ENCODE measurements at regions not wholly inside any gene's neighbourhood (a gene's known extent, or its start where the extent isn't known, plus 50 kb on each side); places are given as distances from the start of the nearest gene placed in this dataset.

DNA sequence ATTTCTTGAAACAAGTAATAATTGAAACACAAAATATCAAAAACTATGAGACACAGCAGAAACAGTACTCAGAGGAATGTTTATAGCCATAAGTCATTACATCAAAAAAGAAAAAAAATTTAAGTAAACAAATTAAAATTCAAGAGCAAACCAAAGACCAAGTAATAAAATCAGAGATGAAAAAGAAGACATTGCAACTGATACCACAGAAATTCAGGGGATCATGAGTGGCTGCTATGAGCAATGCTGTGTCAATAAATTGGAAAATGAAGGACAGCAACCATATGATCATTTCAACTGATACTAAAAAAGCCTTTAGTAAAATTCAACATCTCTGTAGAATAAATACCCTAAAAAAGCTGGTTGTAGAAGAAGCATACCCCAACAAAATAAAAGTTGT lies 644.1 kb upstream of the BCHE start:
- ATAC-seq, result no peak
- CTCF ChIA-PET, result no interaction called here
- Histone ChIP-seq H3K27ac (ENCODE audit: low read length) (no peak overlapping the region), H3K4me1 (ENCODE audit: control insufficient read depth, insufficient read depth, low read length) (no peaks in the 10 kb centered on the region), H3K9me3 (ENCODE audit: control insufficient read depth, insufficient read depth, low read depth, low read length) (no peaks in the 10 kb centered on the region; the same call in 1 of the 2 replicates), H3K27me3 (ENCODE audit: control insufficient read depth, insufficient read depth, low read length) (no peaks in the 10 kb centered on the region), H3K4me3 (ENCODE audit: low read depth in 2 of 2, low read length in 2 of 2) (no peak overlapping the region), H3K36me3 (ENCODE audit: control insufficient read depth, insufficient read depth, low read length) (no peaks in the 10 kb centered on the region)
- intact Hi-C loops (cut with micrococcal nuclease; ENCODE audit: unreplicated experiment) (no loop called here), in situ Hi-C loops (cut with HindIII; ENCODE audit: low pct_unique_long_range_greater_than_20kb, low sequenced_read_pairs) (no loop called here)
- no peak for DNase-seq (ENCODE audit: low read depth, low spot score)
- POLR2A ChIA-PET, result no interaction called here
- BruUV-seq (replicated peaks), result no TSS peak
- TF ChIP-seq, protein P1, sequence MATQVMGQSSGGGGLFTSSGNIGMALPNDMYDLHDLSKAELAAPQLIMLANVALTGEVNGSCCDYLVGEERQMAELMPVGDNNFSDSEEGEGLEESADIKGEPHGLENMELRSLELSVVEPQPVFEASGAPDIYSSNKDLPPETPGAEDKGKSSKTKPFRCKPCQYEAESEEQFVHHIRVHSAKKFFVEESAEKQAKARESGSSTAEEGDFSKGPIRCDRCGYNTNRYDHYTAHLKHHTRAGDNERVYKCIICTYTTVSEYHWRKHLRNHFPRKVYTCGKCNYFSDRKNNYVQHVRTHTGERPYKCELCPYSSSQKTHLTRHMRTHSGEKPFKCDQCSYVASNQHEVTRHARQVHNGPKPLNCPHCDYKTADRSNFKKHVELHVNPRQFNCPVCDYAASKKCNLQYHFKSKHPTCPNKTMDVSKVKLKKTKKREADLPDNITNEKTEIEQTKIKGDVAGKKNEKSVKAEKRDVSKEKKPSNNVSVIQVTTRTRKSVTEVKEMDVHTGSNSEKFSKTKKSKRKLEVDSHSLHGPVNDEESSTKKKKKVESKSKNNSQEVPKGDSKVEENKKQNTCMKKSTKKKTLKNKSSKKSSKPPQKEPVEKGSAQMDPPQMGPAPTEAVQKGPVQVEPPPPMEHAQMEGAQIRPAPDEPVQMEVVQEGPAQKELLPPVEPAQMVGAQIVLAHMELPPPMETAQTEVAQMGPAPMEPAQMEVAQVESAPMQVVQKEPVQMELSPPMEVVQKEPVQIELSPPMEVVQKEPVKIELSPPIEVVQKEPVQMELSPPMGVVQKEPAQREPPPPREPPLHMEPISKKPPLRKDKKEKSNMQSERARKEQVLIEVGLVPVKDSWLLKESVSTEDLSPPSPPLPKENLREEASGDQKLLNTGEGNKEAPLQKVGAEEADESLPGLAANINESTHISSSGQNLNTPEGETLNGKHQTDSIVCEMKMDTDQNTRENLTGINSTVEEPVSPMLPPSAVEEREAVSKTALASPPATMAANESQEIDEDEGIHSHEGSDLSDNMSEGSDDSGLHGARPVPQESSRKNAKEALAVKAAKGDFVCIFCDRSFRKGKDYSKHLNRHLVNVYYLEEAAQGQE (IDR thresholded peaks at IDR 0.05; ENCODE audit: insufficient read depth in 1 of 2, low read depth in 2 of 2, low read length in 1 of 2), result no peak
- TF ChIP-seq TCF7L2 (IDR thresholded peaks at IDR 0.05; ENCODE audit: low read depth, low read length), result no peak
- no peak for TF ChIP-seq SIN3A (IDR thresholded peaks at IDR 0.05; ENCODE audit: borderline replicate concordance, insufficient read depth, low read depth, low read length)
- no peak for TF ChIP-seq POLR2AphosphoS5 (IDR thresholded peaks at IDR 0.05; ENCODE audit: low read depth, low read length)
- TF ChIP-seq, protein P2, sequence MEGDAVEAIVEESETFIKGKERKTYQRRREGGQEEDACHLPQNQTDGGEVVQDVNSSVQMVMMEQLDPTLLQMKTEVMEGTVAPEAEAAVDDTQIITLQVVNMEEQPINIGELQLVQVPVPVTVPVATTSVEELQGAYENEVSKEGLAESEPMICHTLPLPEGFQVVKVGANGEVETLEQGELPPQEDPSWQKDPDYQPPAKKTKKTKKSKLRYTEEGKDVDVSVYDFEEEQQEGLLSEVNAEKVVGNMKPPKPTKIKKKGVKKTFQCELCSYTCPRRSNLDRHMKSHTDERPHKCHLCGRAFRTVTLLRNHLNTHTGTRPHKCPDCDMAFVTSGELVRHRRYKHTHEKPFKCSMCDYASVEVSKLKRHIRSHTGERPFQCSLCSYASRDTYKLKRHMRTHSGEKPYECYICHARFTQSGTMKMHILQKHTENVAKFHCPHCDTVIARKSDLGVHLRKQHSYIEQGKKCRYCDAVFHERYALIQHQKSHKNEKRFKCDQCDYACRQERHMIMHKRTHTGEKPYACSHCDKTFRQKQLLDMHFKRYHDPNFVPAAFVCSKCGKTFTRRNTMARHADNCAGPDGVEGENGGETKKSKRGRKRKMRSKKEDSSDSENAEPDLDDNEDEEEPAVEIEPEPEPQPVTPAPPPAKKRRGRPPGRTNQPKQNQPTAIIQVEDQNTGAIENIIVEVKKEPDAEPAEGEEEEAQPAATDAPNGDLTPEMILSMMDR (IDR thresholded peaks at IDR 0.05), result no peak

DNA sequence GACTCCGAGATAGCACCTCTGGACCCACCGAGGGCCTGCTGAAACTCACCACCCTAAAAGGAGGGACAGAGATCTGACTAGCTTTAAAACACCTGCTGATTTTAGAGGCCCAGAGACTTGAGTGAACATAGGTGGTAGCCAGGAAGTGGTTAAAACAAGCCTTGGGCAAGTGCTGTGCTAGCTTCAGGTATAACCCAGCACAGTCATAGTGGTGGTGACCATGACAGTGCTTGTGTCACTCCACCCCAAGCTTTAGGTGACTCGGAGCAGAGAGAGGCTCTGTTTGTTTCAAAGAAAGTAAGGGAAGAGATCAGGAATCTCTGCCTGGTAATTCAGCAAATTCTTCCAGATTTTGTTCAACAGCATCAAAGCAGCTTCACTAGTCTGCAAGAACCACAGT lies 641.1 kb upstream of the BCHE start:
- ChIA-PET POLR2A (no interaction called here), CTCF (no interaction called here)
- Histone ChIP-seq H3K27ac (ENCODE audit: low read length) (no peak overlapping the region), H3K27me3 (ENCODE audit: control insufficient read depth, insufficient read depth, low read length) (no peaks in the 10 kb centered on the region), H3K4me1 (ENCODE audit: control insufficient read depth, insufficient read depth, low read length) (no peaks in the 10 kb centered on the region), H3K9me3 (ENCODE audit: control insufficient read depth, insufficient read depth, low read depth, low read length) (peaks cover 3% of the 10 kb centered on the region; the same call in 1 of the 2 replicates), H3K4me3 (ENCODE audit: low read depth in 2 of 2, low read length in 2 of 2) (no peak overlapping the region), H3K36me3 (ENCODE audit: control insufficient read depth, insufficient read depth, low read length) (no peaks in the 10 kb centered on the region)
- TF ChIP-seq SIN3A (IDR thresholded peaks at IDR 0.05; ENCODE audit: borderline replicate concordance, insufficient read depth, low read depth, low read length), result no peak
- DNase-seq (ENCODE audit: low read depth, low spot score) (no peak), ATAC-seq (no peak)
- intact Hi-C loops (cut with micrococcal nuclease; ENCODE audit: unreplicated experiment), result no loop called here
- no TSS peak for BruUV-seq (replicated peaks)
- in situ Hi-C loops (cut with HindIII; ENCODE audit: low pct_unique_long_range_greater_than_20kb, low sequenced_read_pairs), result no loop called here

DNA sequence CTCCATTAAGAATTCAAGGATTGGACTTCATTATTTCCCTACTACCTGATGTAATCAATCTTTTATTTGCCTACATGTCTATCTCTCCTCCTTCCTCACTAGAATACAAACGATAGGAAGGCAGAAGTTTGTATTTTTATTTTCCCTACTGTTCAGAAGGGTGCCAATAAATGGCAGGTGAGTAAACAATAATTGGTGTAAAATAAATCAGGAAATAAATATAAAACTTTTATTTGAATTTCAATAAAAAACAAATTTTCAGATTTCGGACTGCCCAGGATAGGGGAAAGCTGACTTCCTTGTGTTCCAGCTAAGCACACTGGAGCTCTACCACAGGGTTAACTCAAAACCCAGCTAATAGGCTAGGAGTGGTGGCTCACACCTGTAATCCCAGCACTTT lies 636.3 kb upstream of the BCHE start:
- no peaks in the 10 kb centered on the region for H3K4me1 ChIP-seq (ENCODE audit: control insufficient read depth, insufficient read depth, low read length)
- TF ChIP-seq SIN3A (IDR thresholded peaks at IDR 0.05; ENCODE audit: borderline replicate concordance, insufficient read depth, low read depth, low read length), result no peak
- no peak for TF ChIP-seq TCF7L2 (IDR thresholded peaks at IDR 0.05; ENCODE audit: low read depth, low read length)
- H3K27ac ChIP-seq (ENCODE audit: low read length), result no peak overlapping the region
- BruUV-seq (replicated peaks), result no TSS peak
- in situ Hi-C loops (cut with HindIII; ENCODE audit: low pct_unique_long_range_greater_than_20kb, low sequenced_read_pairs), result no loop called here
- DNase-seq (ENCODE audit: low read depth, low spot score), result no peak
- CTCF ChIA-PET, result interaction anchor here (0.7 kb wide), 1 partner anchor 19 kb away, joined by 3 read pairs; no protein-coding TSS in a partner anchor
- intact Hi-C loops (cut with micrococcal nuclease; ENCODE audit: unreplicated experiment), result no loop called here
- H3K36me3 ChIP-seq (ENCODE audit: control insufficient read depth, insufficient read depth, low read length), result no peaks in the 10 kb centered on the region
- POLR2A ChIA-PET, result no interaction called here
- ATAC-seq, result no peak
- no peaks in the 10 kb centered on the region for H3K27me3 ChIP-seq (ENCODE audit: control insufficient read depth, insufficient read depth, low read length)
- peaks cover 3% of the 10 kb centered on the region; the same call in 1 of the 2 replicates for H3K9me3 ChIP-seq (ENCODE audit: control insufficient read depth, insufficient read depth, low read depth, low read length)
- no peak overlapping the region for H3K4me3 ChIP-seq (ENCODE audit: low read depth in 2 of 2, low read length in 2 of 2)
